ENCODE measurements at regions not wholly inside any gene's neighbourhood (a gene's known extent, or its start where the extent isn't known, plus 50 kb on each side); places are given as distances from the start of the nearest gene placed in this dataset.
A peak's percentile ranks its signal among the peaks of the same experiment; 100 is the strongest.

DNA sequence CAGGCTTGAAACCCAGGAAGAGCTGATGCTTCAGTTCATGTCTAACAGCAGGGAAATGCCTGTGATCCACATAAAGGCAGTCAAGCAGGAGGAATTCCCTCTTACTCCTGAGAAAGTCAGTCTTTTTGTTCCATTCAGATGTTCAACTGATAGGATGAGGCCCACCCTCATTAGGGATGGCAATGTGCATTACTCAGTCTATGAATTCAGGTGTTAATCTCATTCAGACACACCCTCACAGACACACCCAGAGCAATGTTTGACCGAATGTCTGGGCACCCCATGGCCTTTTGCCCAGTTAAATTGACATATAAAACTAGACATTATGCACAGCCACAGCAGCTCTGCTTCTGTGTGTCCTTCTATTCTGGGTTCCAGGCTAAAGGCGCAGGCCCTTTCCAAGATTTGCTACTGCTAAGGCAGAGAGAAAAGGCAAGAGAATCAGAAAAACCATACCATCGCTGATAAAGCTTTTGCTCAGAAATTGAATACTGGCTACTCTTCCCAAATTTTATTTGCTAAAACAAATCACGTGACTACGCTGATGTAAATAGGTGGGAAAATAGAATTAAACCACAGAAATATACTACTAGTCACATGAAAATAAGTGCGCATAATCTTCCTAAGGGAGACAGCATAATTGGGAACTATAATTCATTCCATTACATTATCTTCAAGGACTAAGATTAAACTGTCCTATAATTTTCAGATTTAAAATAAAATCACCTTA is 625.0 kb upstream of the MAN1A1 start:
- ChIA-PET CTCF (no interaction called here), POLR2A (no interaction called here)
- H3K27ac Mint-ChIP-seq: no peak overlapping the region
- no peaks in the 10 kb centered on the region for H3K27me3 Mint-ChIP-seq
- no peaks in the 10 kb centered on the region for H3K36me3 Mint-ChIP-seq
- DNase-seq: no peak
- Histone ChIP-seq H3K4me1 (ENCODE audit: insufficient read depth, low read length) (no peaks in the 10 kb centered on the region), H3K36me3 (ENCODE audit: insufficient read depth, low read length) (no peaks in the 10 kb centered on the region), H3K9me3 (ENCODE audit: low read length) (no peaks in the 10 kb centered on the region), H3K4me3 (ENCODE audit: low read length) (no peak overlapping the region), H3K27me3 (ENCODE audit: insufficient read depth, low read length, poor library complexity, severe bottlenecking) (no peaks in the 10 kb centered on the region), H3K27ac (ENCODE audit: low read depth, low read length) (no peak overlapping the region)
- no peaks in the 10 kb centered on the region for H3K9me3 Mint-ChIP-seq
- no peak overlapping the region for H3K4me3 Mint-ChIP-seq
- H3K4me1 Mint-ChIP-seq: peaks cover 0 to 3% (median 0%) of the 10 kb centered on the region in 3 donors

DNA sequence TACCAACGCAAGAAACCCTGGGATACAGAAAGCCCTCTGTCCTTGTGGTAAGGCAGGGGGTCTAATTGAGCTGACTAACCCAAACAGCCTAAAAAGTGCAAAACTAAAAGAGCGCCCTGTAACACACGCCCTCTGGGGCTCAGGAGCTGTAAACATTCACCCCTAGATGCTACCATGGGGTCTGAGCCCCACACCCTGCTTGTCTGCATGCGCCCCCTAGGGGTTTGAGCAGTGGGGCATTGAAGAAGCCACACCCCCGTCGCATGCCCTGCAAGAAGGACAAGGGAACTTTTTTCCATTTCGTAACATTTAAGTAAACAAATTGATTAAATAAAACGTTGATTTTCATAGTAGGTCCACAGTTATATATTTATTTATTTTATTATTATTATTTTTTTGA is 616.9 kb upstream of the MAN1A1 start:
- Mint-ChIP-seq H3K27ac (no peak overlapping the region), H3K36me3 (no peaks in the 10 kb centered on the region), H3K9me3 (no peaks in the 10 kb centered on the region), H3K27me3 (peaks cover 0 to 6% of the 10 kb centered on the region in 2 donors), H3K4me1 (no peaks in the 10 kb centered on the region), H3K4me3 (no peak overlapping the region)
- H3K4me3 ChIP-seq (ENCODE audit: low read length): no peak overlapping the region
- no peaks in the 10 kb centered on the region for H3K4me1 ChIP-seq (ENCODE audit: insufficient read depth, low read length)
- no peaks in the 10 kb centered on the region for H3K27me3 ChIP-seq (ENCODE audit: insufficient read depth, low read length, poor library complexity, severe bottlenecking)
- no peak overlapping the region for H3K27ac ChIP-seq (ENCODE audit: low read depth, low read length)
- no peaks in the 10 kb centered on the region for H3K9me3 ChIP-seq (ENCODE audit: low read length)
- DNase-seq: no peak
- POLR2A ChIA-PET: no interaction called here
- H3K36me3 ChIP-seq (ENCODE audit: insufficient read depth, low read length): no peaks in the 10 kb centered on the region
- CTCF ChIA-PET: no interaction called here

DNA sequence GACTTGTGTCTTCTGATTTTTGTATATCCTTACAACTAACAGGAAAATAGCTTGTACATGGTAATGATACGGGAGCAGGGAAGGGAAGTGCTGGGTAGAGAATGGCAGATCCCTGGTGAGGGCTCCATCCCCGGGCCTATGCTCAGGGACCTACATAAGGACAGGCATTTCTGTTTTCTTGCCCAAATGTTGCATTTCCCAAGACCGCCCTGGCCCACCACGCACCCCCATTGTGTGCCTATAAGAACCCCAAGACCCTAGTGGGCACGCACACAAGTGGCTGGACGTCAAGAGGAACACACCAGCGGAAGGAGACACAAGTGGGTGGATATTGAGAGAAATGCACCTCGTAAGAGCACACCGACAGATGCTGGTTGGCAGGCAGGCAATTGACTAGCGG is 616.3 kb upstream of the MAN1A1 start:
- ChIA-PET POLR2A (no interaction called here), CTCF (no interaction called here)
- Mint-ChIP-seq H3K36me3 (no peaks in the 10 kb centered on the region), H3K27ac (no peak overlapping the region), H3K4me1 (no peaks in the 10 kb centered on the region), H3K27me3 (peaks cover 0 to 6% of the 10 kb centered on the region in 2 donors), H3K4me3 (no peak overlapping the region), H3K9me3 (no peaks in the 10 kb centered on the region)
- H3K27me3 ChIP-seq (ENCODE audit: insufficient read depth, low read length, poor library complexity, severe bottlenecking): no peaks in the 10 kb centered on the region
- H3K36me3 ChIP-seq (ENCODE audit: insufficient read depth, low read length): no peaks in the 10 kb centered on the region
- H3K4me3 ChIP-seq (ENCODE audit: low read length): no peak overlapping the region
- H3K4me1 ChIP-seq (ENCODE audit: insufficient read depth, low read length): no peaks in the 10 kb centered on the region
- H3K27ac ChIP-seq (ENCODE audit: low read depth, low read length): no peak overlapping the region
- DNase-seq: no peak
- H3K9me3 ChIP-seq (ENCODE audit: low read length): no peaks in the 10 kb centered on the region

DNA sequence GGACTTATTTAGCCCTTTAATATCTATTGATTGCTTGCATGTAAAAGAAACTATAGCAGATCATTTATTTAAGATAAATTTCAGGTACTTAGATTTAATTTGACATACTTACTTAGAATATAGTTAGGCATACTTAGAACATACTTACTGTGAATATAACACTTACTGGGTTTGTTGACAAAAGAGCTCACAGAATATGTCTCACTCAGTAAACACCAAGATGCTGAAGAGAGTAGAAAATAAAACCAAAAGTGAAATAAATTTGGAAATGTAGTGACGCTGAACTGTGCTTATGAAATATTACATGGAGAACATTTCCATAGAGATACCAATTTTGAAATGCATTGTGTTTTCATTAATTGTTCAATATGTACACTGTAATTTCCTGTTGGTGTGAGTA is 615.4 kb upstream of the MAN1A1 start:
- no peak overlapping the region for H3K4me3 Mint-ChIP-seq
- H3K27me3 Mint-ChIP-seq: peaks cover 0 to 6% of the 10 kb centered on the region in 2 donors
- H3K27ac Mint-ChIP-seq: no peak overlapping the region
- no peaks in the 10 kb centered on the region for H3K36me3 ChIP-seq (ENCODE audit: insufficient read depth, low read length)
- CTCF ChIA-PET: no interaction called here
- no peaks in the 10 kb centered on the region for H3K4me1 Mint-ChIP-seq
- H3K9me3 Mint-ChIP-seq: no peaks in the 10 kb centered on the region
- DNase-seq: no peak
- no peaks in the 10 kb centered on the region for H3K27me3 ChIP-seq (ENCODE audit: insufficient read depth, low read length, poor library complexity, severe bottlenecking)
- no peaks in the 10 kb centered on the region for H3K9me3 ChIP-seq (ENCODE audit: low read length)
- no peaks in the 10 kb centered on the region for H3K4me1 ChIP-seq (ENCODE audit: insufficient read depth, low read length)
- POLR2A ChIA-PET: no interaction called here
- no peak overlapping the region for H3K4me3 ChIP-seq (ENCODE audit: low read length)
- no peaks in the 10 kb centered on the region for H3K36me3 Mint-ChIP-seq
- no peak overlapping the region for H3K27ac ChIP-seq (ENCODE audit: low read depth, low read length)

DNA sequence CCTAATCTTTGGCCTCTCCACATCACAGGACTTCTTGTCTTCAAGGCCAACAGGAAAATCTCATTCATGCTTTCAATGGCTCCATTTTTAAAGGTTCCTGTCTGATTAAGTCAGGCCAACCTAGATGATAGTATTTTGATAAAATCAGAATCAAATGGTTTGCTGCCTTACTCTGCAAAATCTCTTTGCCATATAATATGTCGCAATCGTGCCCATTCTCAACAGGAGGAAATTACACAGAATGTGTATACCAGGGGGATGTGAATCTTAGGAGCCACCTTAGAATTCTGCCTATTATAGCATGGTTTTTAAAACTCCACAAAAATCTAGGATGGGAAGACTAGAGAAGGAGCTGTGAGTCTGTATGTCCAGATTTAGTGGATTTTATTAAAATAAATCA is 612.9 kb upstream of the MAN1A1 start:
- H3K9me3 ChIP-seq (ENCODE audit: low read length): no peaks in the 10 kb centered on the region
- H3K4me1 ChIP-seq (ENCODE audit: insufficient read depth, low read length): no peaks in the 10 kb centered on the region
- ChIA-PET POLR2A (no interaction called here), CTCF (no interaction called here)
- H3K27me3 Mint-ChIP-seq: peaks cover 0 to 6% of the 10 kb centered on the region in 2 donors
- H3K9me3 Mint-ChIP-seq: no peaks in the 10 kb centered on the region
- DNase-seq: no peak
- no peak overlapping the region for H3K4me3 Mint-ChIP-seq
- no peak overlapping the region for H3K27ac Mint-ChIP-seq
- H3K27me3 ChIP-seq (ENCODE audit: insufficient read depth, low read length, poor library complexity, severe bottlenecking): no peaks in the 10 kb centered on the region
- H3K4me3 ChIP-seq (ENCODE audit: low read length): no peak overlapping the region
- no peaks in the 10 kb centered on the region for H3K36me3 ChIP-seq (ENCODE audit: insufficient read depth, low read length)
- H3K27ac ChIP-seq (ENCODE audit: low read depth, low read length): no peak overlapping the region
- no peaks in the 10 kb centered on the region for H3K36me3 Mint-ChIP-seq
- H3K4me1 Mint-ChIP-seq: no peaks in the 10 kb centered on the region

DNA sequence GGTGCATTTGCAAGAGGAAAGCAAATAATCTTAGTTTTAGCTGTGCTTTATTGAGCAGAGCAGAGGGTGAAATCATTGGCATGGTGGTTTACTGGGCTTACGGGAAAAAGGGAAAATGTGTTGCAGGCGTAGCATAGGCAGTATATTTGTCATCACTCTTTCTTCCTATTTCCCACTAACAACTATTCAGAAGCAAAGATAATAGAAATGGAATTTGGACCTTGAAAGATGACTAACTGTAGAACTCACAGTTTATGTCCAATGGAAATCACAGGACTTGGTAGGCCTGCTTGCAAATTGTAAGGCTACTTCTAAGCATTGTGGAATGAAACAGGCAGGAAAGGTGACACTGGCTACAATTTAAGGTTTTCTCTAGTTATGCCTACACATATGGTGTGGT is 611.9 kb upstream of the MAN1A1 start:
- H3K36me3 Mint-ChIP-seq: no peaks in the 10 kb centered on the region
- H3K9me3 ChIP-seq (ENCODE audit: low read length): no peaks in the 10 kb centered on the region
- H3K4me1 ChIP-seq (ENCODE audit: insufficient read depth, low read length): no peaks in the 10 kb centered on the region
- ChIA-PET POLR2A (no interaction called here), CTCF (no interaction called here)
- H3K4me3 ChIP-seq (ENCODE audit: low read length): no peak overlapping the region
- no peaks in the 10 kb centered on the region for H3K4me1 Mint-ChIP-seq
- no peaks in the 10 kb centered on the region for H3K9me3 Mint-ChIP-seq
- peaks cover 0 to 6% of the 10 kb centered on the region in 2 donors for H3K27me3 Mint-ChIP-seq
- no peak overlapping the region for H3K27ac ChIP-seq (ENCODE audit: low read depth, low read length)
- peak overlapping the region in 1 of 8 donors; percentile 47 for H3K27ac Mint-ChIP-seq
- no peaks in the 10 kb centered on the region for H3K27me3 ChIP-seq (ENCODE audit: insufficient read depth, low read length, poor library complexity, severe bottlenecking)
- no peak overlapping the region for H3K4me3 Mint-ChIP-seq
- H3K36me3 ChIP-seq (ENCODE audit: insufficient read depth, low read length): no peaks in the 10 kb centered on the region
- no peak for DNase-seq

DNA sequence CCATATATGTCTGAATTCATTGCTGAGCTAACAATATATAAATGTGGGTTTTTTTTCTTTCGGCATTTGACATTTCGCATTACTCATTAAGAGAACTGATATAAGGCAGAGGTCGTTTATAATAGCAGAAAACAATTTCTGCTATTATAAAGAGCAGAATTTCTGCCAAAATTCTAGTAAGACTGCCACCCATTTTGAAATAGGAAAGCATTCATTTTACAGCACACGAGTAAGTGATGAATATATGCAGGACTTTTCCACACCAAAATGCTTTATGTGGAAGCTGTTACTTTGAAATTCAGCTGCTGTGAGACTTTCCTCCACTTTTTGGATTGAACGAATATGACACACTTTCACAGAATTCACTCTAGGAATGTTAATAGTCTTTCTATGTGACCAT is 610.9 kb upstream of the MAN1A1 start:
- Mint-ChIP-seq H3K36me3 (no peaks in the 10 kb centered on the region), H3K9me3 (no peaks in the 10 kb centered on the region), H3K4me3 (no peak overlapping the region), H3K27ac (no peak overlapping the region), H3K27me3 (no peaks in the 10 kb centered on the region), H3K4me1 (no peaks in the 10 kb centered on the region)
- Histone ChIP-seq H3K4me1 (ENCODE audit: insufficient read depth, low read length) (no peaks in the 10 kb centered on the region), H3K4me3 (ENCODE audit: low read length) (no peak overlapping the region), H3K36me3 (ENCODE audit: insufficient read depth, low read length) (no peaks in the 10 kb centered on the region), H3K27ac (ENCODE audit: low read depth, low read length) (no peak overlapping the region), H3K9me3 (ENCODE audit: low read length) (no peaks in the 10 kb centered on the region), H3K27me3 (ENCODE audit: insufficient read depth, low read length, poor library complexity, severe bottlenecking) (no peaks in the 10 kb centered on the region)
- ChIA-PET CTCF (no interaction called here), POLR2A (no interaction called here)
- DNase-seq: no peak

DNA sequence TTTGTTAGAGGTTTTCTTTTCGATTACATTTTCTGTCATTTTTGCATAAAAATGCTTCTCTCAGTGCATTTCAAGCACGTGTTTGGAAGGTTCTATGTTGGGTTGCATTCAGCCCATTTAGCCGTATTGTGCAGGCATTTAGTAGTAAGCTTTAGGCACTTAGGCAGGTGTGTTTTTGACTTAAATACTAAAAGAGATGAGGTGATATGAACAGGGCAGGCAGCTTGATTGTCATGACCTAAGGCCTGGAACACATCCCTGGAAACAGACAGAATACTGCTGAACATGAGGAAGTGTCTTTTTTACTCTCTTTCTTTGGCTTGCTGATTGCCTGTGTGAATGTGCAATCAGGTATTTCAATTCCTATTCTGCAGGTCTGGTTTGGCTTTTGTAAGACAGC is 610.5 kb upstream of the MAN1A1 start:
- no peaks in the 10 kb centered on the region for H3K27me3 Mint-ChIP-seq
- H3K27ac Mint-ChIP-seq: no peak overlapping the region

DNA sequence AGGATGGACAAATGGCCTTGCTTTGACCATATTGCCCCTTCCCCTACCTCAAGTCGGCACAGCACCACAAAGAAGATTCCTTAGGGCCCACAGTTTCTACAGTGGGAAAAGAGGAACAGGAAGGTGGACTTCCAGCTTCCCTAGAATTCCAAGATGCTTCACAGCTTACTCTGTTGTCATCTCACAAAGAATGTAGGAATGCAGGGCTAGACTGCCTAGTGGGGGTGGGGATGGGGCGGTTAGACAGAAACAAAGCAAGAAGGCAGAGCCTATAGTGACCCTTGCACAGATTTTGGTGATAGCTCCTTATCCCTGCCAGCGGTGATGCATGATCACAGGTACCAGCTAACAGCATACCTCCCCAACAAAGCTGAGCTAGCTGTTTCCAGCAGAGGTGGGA is 607.6 kb upstream of the MAN1A1 start:
- Histone ChIP-seq H3K27ac (ENCODE audit: low read depth, low read length) (no peak overlapping the region), H3K36me3 (ENCODE audit: insufficient read depth, low read length) (no peaks in the 10 kb centered on the region), H3K27me3 (ENCODE audit: insufficient read depth, low read length, poor library complexity, severe bottlenecking) (no peaks in the 10 kb centered on the region), H3K4me3 (ENCODE audit: low read length) (no peak overlapping the region), H3K9me3 (ENCODE audit: low read length) (no peaks in the 10 kb centered on the region), H3K4me1 (ENCODE audit: insufficient read depth, low read length) (no peaks in the 10 kb centered on the region)
- no peaks in the 10 kb centered on the region for H3K27me3 Mint-ChIP-seq
- no peak overlapping the region for H3K4me3 Mint-ChIP-seq
- ChIA-PET POLR2A (no interaction called here), CTCF (no interaction called here)
- DNase-seq: no peak
- H3K9me3 Mint-ChIP-seq: peaks cover 0 to 3% (median 3%) of the 10 kb centered on the region in 5 donors
- no peaks in the 10 kb centered on the region for H3K36me3 Mint-ChIP-seq
- H3K27ac Mint-ChIP-seq: no peak overlapping the region
- H3K4me1 Mint-ChIP-seq: no peaks in the 10 kb centered on the region

More for the DNA sequence above, 610.5 kb upstream of the MAN1A1 start:
- Histone ChIP-seq H3K27me3 (ENCODE audit: insufficient read depth, low read length, poor library complexity, severe bottlenecking) (no peaks in the 10 kb centered on the region), H3K4me1 (ENCODE audit: insufficient read depth, low read length) (no peaks in the 10 kb centered on the region), H3K4me3 (ENCODE audit: low read length) (no peak overlapping the region), H3K9me3 (ENCODE audit: low read length) (no peaks in the 10 kb centered on the region), H3K36me3 (ENCODE audit: insufficient read depth, low read length) (no peaks in the 10 kb centered on the region), H3K27ac (ENCODE audit: low read depth, low read length) (no peak overlapping the region)
- ChIA-PET CTCF (no interaction called here), POLR2A (no interaction called here)
- Mint-ChIP-seq H3K9me3 (no peaks in the 10 kb centered on the region), H3K4me1 (no peaks in the 10 kb centered on the region), H3K36me3 (no peaks in the 10 kb centered on the region), H3K4me3 (no peak overlapping the region)
- no peak for DNase-seq

All from CD8-positive, alpha-beta memory T cell (primary cell).